GM12865 (cell line): ENCODE measurements at regions not wholly inside any gene's neighbourhood (a gene's known extent, or its start where the extent isn't known, plus 50 kb on each side); places are given as distances from the start of the nearest gene placed in this dataset.

ENCODE experiments used
- DNase-seq: peaks from one replicate; pipeline ENCODE4 v3.0.0; 2010; ENCODE audit warnings: low read depth
- H3K4me3 ChIP-seq: 2 replicates; pipeline ENCODE4 v1.5.1; 2011; ENCODE audit warnings: mild to moderate bottlenecking, low read depth, low read length, control low read depth
- TF ChIP-seq, protein P1 (sequence below): IDR thresholded peaks from 2 replicates; pipeline ENCODE4 v1.5.1; 2011; ENCODE audit warnings: low read length, control low read depth, low read depth, inconsistent platforms; ENCODE audit not compliant: insufficient read depth; ENCODE audit errors: missing control alignments

- no peak overlapping the region for H3K4me3 ChIP-seq
- no peak for DNase-seq
- TF ChIP-seq, protein P1, sequence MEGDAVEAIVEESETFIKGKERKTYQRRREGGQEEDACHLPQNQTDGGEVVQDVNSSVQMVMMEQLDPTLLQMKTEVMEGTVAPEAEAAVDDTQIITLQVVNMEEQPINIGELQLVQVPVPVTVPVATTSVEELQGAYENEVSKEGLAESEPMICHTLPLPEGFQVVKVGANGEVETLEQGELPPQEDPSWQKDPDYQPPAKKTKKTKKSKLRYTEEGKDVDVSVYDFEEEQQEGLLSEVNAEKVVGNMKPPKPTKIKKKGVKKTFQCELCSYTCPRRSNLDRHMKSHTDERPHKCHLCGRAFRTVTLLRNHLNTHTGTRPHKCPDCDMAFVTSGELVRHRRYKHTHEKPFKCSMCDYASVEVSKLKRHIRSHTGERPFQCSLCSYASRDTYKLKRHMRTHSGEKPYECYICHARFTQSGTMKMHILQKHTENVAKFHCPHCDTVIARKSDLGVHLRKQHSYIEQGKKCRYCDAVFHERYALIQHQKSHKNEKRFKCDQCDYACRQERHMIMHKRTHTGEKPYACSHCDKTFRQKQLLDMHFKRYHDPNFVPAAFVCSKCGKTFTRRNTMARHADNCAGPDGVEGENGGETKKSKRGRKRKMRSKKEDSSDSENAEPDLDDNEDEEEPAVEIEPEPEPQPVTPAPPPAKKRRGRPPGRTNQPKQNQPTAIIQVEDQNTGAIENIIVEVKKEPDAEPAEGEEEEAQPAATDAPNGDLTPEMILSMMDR = no peak
These were observed 193.6 kb upstream of the PIK3C3 start for GRCh38 chr18:41761333-41762018.

DNA sequence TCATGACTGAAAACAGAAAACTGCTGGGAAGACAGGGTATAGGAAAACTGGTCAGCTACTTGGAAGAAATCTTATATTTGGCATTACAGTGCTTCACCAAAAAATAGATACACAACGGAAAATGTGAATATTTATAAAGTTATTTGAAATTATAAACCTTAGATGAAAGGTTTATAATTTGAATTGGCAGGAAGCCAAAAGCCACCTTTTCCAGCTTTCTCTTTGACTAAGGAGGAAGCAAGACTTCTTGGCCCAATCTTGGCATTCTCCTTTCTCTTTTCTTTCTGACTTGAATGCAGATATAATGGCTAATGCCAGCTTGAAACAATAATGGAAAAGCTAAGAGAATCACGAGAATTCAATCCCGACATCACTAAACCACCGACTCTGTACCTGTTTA, 196.5 kb upstream of the PIK3C3 start:
- TF ChIP-seq, protein P1 = no peak
- DNase-seq = no peak
- H3K4me3 ChIP-seq = no peak overlapping the region

DNA sequence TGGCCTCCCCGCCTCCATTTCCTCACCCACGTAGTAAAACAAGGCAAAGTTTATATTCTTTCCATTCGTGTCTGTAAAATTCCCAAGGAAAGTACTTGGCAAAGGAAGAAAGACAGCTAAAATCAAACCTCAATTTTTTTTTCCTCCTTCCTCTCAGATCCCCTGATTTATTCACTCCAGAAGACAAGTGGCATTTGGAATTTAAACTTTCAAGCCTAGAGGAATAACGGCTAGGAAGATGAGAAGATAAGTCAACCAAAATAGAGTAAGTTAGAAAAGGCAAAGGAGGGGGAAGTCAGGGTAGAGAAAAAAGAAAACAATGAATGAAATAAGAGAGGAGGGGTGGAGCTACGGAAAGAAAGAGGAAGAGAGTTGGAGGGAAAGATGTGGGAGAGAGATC, 198.9 kb upstream of the PIK3C3 start:
- TF ChIP-seq, protein P1 = no peak
- no peak overlapping the region for H3K4me3 ChIP-seq

DNA sequence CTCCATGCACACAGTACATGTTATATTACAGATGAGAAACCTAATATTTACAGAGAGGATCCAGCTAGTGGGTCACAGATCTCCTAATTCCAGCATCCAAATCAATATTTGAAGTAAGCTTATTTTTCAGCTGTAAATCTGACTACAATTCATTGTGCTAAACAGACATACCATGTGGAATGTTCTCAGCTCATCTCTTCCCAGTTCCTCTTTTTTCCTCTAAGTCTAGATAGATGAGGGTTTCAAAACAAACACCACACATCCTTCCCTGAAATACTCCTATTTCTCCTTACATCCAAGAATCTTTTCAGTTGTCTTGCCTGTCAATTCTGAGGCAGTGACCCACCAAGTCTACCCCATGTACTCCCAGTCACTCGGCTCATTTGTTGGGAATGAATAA, 200.7 kb upstream of the PIK3C3 start:
- DNase-seq = no peak
- TF ChIP-seq, protein P1 = no peak
- no peak overlapping the region for H3K4me3 ChIP-seq

More for the DNA sequence above, 198.9 kb upstream of the PIK3C3 start:
- DNase-seq = no peak

DNA sequence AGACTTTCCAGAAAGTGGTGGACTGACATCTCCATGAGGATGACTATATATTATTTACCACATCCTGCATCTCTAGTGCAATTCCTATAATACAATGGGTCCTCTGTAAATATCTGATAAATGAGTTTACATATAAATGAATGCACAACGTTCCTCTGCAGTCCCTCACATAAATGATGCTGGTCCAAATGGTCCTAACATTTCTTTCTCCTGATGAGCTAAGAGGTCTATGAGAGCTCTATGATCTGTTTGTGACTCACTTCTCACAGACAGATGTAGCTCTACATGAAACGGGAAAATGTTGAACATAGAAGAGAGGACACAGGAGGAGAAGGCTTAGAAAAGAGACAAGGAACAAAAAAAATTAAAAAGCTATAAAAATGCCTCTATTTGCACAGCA, 201.2 kb upstream of the PIK3C3 start:
- no peak overlapping the region for H3K4me3 ChIP-seq
- no peak for DNase-seq
- TF ChIP-seq, protein P1 = no peak

DNA sequence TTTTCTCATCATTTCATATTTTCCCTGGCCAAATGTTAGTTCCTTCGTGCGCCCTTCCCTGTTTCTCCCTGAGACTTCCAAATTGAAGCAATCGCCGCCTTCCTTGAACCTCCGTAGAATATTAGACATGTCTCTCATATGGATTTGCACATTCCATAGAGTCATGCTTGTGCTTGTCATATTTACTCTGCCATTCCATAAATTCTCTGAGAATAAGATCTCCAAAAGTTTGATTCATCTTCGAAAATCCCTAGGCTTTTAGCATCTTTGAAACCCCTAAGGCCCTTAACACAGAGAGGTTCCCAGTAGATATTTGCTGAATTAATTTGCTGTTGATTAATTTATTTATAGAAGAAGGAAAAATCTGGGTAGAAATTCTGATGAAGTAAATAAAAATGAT, 202.2 kb upstream of the PIK3C3 start:
- TF ChIP-seq, protein P1 = no peak
- DNase-seq = no peak
- H3K4me3 ChIP-seq = no peak overlapping the region

DNA sequence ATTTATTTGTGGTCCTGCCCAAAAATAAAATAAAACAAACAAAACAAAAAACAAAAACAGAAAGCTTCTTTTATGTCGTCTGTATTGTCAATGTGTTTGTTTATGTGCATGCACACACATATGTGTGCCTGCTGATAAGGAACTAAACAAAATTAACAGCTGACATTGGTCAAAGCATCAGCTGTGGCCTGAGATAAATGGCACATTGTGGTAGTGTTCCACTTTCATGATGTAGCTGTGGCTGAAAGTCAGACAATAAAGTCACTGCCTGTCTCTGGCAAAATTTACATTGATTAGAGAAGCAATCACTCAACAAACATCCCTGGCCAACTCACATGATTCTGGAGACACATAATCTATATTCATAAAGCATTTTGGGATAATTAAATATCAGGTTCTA, 203.4 kb upstream of the PIK3C3 start:
- H3K4me3 ChIP-seq = no peak overlapping the region
- DNase-seq = no peak
- TF ChIP-seq, protein P1 = no peak
